HG02970 (cell line): ENCODE measurements at regions not wholly inside any gene's neighbourhood (a gene's known extent, or its start where the extent isn't known, plus 50 kb on each side); places are given as distances from the start of the nearest gene placed in this dataset.
"Not testable (repeated sequence)": the region's sequence is repeated elsewhere in the genome, so short reads cannot be mapped to it uniquely, and the experiment has no call there.

ENCODE experiments used
- ATAC-seq: cut with Tn5 transposase; IDR thresholded peaks from one replicate; pipeline ENCODE4 v1.9.1; 2021; ENCODE audit warnings: mild to moderate bottlenecking, moderate library complexity, moderate number of reproducible peaks; ENCODE audit not compliant: unreplicated experiment, low FRiP score

DNA sequence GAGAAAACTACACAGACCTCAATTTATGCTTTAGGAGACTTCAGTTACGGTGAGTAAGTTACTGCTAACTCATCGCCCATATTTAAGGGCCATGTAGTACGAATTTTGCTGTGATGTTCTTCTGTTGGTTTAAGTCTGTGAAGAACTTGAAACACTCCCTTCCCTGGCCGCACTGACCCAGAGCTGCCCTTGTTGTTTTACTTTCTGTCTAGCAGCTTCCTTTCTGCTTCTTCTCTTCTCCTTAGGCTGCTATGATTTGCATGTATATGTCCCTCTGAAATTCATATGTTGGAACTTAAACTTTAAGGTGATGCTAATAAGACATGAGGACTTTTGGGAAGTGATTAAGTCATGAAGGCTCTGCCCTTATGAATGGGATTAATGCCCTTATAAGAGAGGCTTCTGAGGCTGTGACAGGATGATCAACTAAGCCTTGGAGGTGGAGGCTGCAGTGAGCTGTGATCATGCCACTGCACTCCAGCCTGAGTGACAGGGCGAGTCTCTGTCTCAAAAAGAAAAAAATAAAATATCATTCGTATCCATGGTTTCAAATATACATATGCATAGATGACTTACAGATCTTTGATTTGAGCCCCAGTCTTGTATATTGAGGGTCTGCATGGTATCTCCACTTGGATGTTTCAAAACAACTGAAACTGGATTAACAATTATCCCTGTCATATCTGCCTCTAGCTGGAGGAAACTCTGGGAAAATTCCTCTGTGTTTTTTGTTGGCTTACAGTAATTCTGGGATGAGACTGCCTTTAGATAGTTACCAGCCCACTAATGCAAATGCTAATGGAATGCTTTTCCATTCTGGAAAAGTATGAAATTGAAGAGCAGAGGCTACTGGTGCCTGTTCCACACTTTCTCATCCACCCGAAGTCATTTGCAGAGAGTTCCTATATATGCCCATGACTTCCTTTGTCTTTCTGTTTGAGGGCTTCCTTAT is 263.4 kb upstream of the ACTBL2 start:
- no peak for ATAC-seq

DNA sequence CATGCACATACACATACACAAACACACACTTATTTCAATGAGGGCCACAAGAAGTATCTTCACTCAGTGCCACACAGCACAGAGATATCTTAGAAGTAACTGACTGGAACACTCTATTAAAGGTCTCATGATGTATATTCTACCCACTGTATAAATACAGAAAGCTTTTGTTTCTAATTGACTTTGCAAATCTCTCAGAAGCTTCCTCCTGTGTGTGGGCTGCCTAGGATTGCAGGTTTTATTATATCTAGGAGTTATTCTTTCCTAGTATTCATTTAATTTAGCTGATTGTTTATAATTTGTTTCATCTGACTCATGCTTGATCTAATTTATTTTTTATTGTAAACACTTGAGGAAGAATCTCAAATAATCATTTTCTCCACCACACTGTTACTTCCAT is 262.4 kb upstream of the ACTBL2 start:
- ATAC-seq: no peak

DNA sequence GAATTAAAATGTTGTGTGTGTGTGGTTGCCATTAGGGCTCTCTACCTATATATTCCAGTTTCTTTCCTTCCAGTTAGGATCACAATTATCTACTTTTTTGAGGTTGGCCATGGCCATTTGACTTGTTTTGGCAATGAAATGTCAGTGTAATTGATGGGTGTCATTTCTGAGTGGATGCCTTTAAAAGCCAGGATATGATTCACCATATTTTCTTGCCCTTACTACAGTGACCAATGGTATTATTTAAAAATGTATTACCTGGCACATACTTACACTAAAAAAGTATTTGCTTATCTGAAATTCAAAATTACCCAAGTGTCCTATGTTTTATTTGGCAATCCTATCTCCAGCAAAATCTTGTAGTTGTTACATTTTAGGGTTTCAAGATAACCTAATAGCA is 258.7 kb upstream of the ACTBL2 start:
- no peak for ATAC-seq

DNA sequence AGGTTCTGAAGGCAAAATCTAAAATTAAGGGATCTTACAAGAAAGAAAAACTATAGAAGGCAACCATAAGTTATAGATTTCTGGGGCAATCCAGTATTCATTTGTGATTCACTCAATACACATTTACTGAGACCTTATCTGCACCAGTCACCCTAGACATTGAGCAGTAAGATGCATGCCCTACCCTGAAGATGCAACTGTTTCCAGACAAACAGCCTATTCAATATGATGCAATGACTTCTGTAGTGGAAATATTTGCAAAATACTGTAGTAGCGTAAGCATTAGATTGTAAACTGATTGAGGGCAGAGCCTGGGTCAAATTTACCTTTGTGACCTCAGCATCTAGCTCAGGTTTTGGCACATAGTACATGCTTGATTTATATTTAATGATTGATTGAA is 256.2 kb upstream of the ACTBL2 start:
- no peak for ATAC-seq

DNA sequence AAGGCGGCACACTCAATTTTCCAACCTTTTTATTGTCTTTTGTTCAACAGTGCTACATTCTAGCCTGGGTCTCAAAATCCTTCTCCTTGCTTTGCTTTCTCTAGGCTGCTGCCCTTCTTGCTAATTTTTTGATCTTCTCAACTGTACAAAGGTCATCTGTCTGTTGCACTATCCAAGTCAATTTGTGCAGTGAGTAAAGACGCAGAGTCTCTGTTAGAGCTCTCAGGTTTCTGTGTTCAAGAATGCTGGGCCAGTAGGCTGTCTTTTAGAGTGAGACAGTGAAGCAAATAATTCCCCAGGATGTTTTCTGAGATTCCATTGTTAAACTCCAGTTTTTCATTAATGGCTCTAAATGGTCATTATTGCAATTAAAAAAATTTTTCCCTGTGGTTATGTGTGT is 255.7 kb upstream of the ACTBL2 start:
- ATAC-seq: no peak

DNA sequence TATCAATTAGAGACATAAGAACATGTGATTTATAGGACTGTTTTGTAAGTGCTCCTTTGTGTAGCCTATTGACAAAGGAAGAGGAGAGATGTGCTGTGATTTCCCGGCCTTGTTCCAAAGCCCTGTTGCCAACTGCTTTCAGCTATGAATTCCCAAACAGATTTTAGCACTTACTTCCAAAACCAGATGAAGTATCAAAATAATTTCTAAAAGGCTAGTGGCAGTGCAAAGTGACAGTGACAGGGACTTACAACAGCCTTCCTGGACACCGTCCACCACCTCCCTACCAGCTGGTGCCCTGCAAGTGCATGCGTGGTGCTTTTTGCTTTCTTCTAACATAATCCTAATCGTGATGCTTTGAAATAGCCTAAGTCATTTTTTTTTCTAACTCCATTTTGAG is 254.1 kb upstream of the ACTBL2 start:
- no peak for ATAC-seq

DNA sequence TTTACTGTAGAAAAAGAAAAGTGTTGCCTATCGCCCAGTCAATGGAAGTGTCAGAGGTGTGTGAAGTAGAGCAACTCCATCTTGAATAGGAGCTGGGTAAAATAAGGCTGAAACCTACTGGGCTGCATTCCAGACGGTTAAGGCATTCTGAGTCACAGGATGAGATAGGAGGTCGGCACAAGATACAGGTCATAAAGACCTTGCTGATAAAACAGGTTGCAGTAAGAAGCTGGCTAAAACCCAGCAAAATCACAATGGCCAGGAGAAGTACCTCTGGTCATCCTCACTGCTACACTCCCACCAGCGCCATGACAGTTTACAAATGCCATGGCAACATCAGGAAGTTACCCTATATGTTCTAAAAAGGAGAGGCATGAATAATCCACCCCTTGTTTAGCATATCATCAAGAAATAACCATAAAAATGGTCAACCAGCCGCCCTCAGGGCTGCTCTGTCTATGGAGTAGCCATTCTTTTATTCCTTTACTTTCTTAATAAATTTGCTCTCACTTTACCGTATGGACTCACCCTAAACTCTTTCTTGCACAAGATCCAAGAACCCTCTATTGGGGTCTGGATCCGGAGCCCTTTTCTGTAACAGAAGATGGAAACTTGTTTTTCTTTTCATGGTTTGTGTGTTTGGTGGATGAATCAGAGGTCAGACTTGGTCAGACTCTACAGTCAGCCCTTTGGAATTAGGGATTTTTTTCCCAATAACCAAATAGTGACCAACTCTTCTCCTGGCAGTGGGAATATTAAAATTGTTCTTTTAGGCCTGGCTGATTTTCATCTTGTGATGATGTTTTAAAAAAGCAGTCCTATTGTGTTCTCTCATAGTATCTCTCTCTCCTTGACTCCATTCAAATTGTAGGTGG is 252.9 kb upstream of the ACTBL2 start:
- ATAC-seq: not testable (repeated sequence)

DNA sequence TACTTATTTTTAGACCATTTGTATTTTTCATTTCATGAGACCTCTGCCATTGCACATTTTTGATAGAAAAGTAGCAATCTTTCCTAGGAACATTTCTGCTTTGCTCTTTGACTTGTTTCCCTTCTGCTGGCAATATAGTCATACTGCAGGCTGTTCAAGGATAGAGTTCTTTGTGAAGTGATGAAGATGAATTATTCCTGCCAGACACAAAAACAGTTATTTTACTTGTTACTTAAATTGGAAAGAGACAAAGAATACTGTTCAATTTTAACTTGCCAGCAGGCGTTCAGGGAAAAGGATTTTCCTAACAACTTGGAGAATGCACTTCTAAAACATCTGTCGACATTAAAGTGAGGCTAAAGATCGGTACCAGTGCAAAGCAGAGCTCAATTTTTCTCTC is 251.7 kb upstream of the ACTBL2 start:
- no peak for ATAC-seq

DNA sequence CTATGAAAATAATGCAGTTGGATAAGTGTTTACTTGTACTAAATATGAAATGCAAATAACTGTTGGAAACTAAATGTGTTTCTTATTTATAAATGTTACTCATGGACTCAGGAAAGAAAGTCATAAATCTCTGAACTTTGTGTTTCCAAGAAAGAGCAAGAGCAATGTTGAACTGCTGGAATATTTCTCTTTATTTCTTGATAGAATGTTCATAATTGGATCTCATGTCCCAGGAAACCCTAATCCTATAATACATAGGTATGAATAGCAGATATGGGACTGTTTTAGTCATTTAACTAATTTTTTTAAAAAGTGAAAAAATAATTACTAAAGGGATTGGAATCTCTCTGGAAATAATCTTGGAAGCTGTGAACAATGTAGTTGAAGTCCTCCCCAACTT is 245.0 kb upstream of the ACTBL2 start:
- no peak for ATAC-seq

DNA sequence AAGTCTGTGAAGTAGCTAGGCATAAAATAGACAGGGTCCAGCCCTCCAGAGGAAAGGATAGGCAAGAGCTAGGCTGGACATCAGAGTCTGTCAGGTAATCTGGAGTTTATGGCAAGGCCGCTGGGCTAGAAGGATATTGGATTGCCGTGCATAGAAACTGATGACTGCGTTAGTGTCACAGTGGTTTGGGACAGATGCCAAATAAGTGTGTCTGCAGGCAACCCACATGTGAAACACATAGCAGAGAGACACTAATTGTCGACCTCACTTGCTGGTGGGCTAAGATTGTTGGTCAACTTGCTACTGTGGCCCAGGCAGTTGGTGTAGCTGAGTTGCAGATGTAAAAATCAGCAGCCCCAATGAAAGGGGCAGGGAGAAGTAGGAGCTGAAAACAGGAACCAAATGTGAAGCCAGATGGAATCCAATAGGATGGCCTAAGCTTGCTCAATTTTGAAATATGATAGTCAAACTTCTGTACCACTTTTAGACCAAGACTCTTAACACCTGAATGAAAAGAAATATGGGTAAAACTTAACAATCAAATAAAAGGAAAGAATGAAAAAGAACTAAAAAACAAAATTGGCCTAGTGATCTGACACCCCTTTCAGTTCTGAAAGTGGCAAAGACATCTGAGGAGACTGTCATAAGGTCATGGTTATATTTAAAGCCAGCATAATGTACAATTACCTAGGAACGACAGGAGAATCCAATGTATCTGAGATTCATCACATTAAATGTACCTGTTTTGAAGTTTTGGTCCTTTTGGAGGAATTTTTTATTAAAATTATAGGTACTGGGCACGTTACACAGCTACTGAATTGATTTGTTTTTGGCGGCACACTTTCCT is 243.3 kb upstream of the ACTBL2 start:
- ATAC-seq: no peak

DNA sequence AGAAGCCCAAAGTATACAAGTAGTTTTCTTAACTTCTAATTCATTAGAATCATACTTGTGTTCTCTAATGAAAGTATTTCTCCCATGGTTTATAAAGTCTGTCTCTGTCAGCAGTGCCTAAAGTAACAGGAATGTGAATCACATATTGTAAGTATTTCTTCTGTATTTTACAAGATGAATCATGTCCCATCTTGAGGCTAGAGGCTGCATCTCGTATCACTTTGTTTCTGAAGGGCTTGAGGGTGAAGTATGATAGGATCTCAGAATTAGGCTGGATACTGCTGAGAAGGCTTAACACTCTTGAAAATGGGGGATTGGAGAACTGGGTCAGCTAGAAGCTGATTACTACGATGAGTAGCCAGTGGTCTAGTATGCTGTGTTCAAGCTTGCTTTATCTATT is 242.2 kb upstream of the ACTBL2 start:
- no peak for ATAC-seq

DNA sequence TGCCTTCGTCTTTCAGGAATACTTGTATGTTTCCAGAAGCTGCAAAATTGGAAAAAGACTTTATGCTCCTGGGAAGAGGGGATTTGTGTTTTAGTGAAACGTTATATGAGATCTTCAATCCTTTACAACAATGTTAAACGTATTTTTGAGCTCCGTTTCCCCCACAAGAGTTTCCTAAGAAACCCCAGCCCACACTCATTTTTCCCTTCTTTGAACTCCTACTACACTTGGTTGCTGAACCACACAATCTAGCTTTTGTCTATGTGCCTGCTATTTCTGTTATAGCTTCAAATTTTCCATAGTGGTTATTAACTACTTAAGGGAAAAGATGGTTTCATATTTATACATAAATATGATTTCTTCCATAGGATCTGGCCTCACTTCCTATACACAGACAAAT is 238.6 kb upstream of the ACTBL2 start:
- ATAC-seq: no peak

DNA sequence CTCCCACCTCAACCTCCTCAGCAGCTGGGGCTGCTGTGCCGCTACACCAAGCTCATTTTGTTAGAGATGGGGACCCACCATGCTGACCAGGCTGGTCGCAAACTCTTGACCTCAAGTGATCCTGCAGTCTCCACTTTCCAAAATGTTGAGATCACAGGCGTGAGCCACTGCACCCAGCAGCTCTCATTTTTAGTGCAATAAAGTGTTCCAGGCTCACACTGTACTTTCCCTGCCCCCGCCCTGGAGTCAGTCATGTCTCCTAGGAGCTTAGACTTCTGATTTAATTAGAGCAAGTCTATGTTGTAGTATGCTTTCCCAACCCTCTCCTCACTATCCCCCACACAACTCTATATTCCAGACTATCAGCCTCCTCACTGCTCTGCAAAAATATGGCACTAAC is 238.0 kb upstream of the ACTBL2 start:
- ATAC-seq: no peak

DNA sequence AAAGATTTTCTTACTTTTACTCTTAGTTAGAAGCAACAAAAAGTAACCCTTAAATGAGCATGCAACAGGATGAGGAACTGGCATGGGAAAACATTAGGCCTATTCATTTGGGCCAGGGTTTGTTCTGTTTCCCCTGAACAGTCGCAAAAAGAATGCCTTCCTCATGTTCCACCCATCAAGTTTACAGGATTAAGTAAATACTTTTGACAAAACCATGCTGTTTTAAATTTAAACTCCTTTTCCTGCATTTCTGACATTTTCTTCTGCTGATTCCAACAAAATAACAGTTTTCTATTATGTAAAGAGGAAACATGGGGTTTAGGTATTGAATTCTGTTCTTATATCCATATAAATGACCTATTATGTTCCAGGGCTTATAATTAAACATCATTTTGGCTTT is 236.6 kb upstream of the ACTBL2 start:
- no peak for ATAC-seq

DNA sequence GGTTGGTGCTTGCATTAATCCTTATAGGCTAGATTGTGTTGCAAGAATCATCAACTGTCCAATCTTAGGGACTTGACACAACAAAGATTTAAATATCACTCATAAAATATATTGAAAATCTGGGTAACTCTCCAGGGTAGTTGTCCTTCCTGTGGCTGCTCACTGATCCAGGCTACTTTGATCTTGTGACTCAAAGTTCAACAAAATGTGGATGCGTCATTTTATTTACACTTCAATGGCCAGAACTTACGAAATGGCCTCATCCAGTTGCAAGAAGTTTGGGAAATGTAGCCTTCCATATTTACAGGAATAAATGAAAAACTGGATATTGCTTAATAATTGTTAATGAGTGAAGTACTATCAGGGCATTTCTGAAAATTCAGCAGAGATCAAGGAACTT is 235.5 kb upstream of the ACTBL2 start:
- ATAC-seq: no peak

DNA sequence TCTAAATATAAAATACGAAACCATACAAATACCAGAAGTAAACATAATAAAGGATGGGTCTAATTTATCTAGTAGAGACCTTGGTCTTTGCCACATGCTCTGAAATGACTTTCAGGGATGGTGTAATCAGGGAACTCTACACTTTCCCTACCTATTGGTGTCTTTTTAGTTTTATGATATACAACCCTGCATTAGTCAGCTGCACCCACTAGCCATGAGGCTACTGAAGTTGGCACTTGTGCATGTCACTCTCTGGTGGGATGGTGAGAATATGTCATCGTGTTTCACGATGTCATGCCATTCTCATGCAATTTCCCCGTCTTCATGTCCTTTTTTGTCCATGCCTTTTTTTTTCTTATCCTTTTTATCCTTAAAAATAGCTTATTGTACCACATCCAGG is 234.9 kb upstream of the ACTBL2 start:
- no peak for ATAC-seq

DNA sequence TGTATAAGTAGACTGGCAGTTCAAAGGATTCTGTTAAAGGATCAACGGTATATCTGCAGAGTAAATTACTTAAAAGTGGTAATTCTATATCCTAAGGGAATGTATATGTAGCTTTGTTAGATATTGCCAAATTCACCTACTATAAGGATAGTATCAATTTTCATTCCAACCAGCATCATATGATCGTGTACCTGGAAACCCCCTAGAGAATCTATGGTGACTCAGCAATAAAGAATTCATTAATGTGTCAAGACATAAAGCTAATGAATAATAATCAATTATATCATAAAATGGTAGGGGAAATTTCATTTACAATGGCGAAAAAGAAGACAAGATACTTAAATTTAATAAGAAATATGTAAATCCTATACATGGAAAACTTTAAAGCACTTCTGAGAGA is 234.1 kb upstream of the ACTBL2 start:
- no peak for ATAC-seq

DNA sequence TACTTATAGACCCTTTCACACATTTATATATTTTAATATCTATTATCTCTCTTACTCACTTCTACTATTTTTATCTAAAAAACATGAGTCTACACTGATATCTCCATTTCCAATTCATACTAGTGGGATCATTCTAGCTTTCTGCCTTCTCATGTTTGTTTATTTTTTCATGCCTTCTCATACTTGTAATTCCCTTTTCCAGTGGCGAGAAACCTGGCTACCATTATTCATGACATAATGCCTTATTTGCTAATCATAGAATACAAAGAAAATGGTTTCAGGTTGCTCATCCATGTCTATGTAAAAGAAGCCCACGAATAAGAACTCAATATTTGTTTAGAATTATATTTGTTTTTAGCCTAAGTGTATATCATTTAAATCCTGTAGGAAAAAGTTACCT is 232.7 kb upstream of the ACTBL2 start:
- no peak for ATAC-seq

DNA sequence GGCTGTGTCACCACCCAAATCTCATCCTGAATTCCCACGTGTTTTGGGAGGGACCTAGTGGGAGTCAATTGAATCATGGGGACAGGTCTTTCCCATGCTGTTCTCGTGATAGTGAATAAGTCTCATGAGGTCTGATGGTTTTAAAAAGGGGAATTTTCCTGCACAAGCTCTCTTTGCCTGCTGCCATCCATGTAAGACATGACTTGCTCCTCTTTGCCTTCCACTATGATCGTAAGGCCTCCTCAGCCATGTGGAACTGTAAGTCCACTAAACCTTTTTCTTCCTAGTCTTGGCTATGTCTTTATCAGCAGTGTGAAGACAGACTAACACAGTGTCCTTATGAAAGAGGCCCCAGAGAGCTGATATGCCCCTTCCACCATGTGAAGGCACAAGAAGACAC is 230.9 kb upstream of the ACTBL2 start:
- not testable (repeated sequence) for ATAC-seq

DNA sequence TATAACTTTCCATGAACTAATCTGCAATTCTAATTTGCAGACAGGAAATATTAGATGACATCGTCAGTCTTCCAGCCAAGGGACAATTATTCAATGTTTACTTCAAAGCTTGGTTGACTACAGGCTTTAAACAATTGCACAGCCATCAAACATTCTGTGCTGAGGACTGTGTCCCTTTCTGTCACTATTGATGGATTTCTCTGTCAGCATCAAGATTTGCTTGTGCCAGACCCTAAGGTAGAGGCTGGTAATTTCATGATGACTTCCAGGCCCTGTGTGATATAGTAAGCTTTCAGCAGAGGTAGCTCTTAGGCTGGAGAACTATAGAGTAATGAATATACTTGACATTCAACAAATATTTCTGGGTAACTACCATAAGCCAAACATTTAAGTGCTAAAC is 229.3 kb upstream of the ACTBL2 start:
- ATAC-seq: no peak

DNA sequence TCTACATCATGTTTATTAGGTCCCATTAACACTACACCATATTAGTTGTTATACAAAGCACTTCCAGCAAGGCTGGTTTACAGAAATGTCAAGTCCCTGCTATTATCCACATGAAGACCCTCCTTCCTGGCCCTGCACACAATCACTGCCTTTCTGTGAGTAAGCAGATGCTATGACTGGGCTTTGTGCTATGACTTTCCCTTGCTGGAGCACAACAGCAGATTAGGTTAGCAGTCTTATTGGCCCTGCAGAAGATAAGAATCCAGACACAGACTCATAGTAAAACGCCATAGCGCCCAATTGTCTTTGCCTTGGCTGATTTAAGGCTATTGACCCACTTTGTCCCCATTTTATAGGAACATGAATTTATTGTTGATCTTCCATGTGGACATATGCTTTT is 228.9 kb upstream of the ACTBL2 start:
- no peak for ATAC-seq
